ENCODE measurements at regions not wholly inside any gene's neighbourhood (a gene's known extent, or its start where the extent isn't known, plus 50 kb on each side); places are given as distances from the start of the nearest gene placed in this dataset.

- peaks cover 7% of the 10 kb centered on the region for H3K4me1 ChIP-seq (ENCODE audit: insufficient read depth, low read length, poor library complexity, severe bottlenecking)
- no peak overlapping the region for H3K9ac ChIP-seq (ENCODE audit: low read depth, low read length, poor library complexity, severe bottlenecking)
- H3K9me3 ChIP-seq (ENCODE audit: insufficient read depth, low read depth, low read length), result no peaks in the 10 kb centered on the region
- no peaks in the 10 kb centered on the region for H4K20me1 ChIP-seq (ENCODE audit: insufficient read depth, low read length, poor library complexity, severe bottlenecking)
- H3K36me3 ChIP-seq (ENCODE audit: insufficient read depth, low read length), result no peaks in the 10 kb centered on the region
- no peaks in the 10 kb centered on the region for H3K79me2 ChIP-seq (ENCODE audit: insufficient read depth, low read length)
- H3K4me2 ChIP-seq (ENCODE audit: low read depth, low read length, poor library complexity, severe bottlenecking), result no peak overlapping the region
- no peak overlapping the region for H2AFZ ChIP-seq (ENCODE audit: low read length)
- H3K9me2 ChIP-seq (replicated peaks; ENCODE audit: low read depth, low read length), result no peaks in the 10 kb centered on the region
- no peaks in the 10 kb centered on the region for H3F3A ChIP-seq (ENCODE audit: low read depth)
- no peak for TF ChIP-seq EZH2phosphoT487 (IDR thresholded peaks at IDR 0.05; ENCODE audit: borderline replicate concordance)
- no peak for TF ChIP-seq CTCF (conservative IDR thresholded peaks at IDR 0.05; ENCODE audit: low read length)
- no peak overlapping the region for H3K4me3 ChIP-seq (ENCODE audit: low read length, poor library complexity, severe bottlenecking)
- no peaks in the 10 kb centered on the region for H3K27me3 ChIP-seq (ENCODE audit: insufficient read depth, low read length, poor library complexity, severe bottlenecking)
Measured at GRCh38 chr3:56958879-56959278, 101.6 kb upstream of the SPATA12 start.

GRCh38 chr3:56957522-56957921 lies 102.9 kb upstream of the SPATA12 start:
- TF ChIP-seq EZH2phosphoT487 (IDR thresholded peaks at IDR 0.05; ENCODE audit: borderline replicate concordance), result no peak
- TF ChIP-seq CTCF (conservative IDR thresholded peaks at IDR 0.05; ENCODE audit: low read length), result no peak

DNA sequence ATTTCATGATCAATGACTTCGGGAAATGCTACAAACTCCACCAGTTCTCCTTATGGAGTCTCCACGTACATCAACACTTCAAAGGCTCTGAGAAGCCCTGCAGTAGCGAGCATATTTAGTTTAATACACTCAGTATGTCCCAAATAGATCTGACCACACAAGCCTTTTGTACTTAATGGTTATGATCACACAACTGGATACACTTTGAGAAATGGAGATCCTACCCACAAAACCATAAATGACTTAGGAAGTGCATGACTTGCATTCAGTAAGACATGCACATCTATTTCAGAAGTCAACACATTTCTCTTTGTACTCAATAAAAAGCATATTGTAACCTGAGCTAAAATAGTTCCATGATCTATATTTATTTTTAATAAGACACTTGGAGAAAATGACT lies 103.6 kb upstream of the SPATA12 start:
- no peaks in the 10 kb centered on the region for H3K9me2 ChIP-seq (replicated peaks; ENCODE audit: low read depth, low read length)
- no peaks in the 10 kb centered on the region for H3K9me3 ChIP-seq (ENCODE audit: insufficient read depth, low read depth, low read length)
- no peaks in the 10 kb centered on the region for H3K36me3 ChIP-seq (ENCODE audit: insufficient read depth, low read length)
- no peak overlapping the region for H3K4me3 ChIP-seq (ENCODE audit: low read length, poor library complexity, severe bottlenecking)
- no peak overlapping the region for H3K4me2 ChIP-seq (ENCODE audit: low read depth, low read length, poor library complexity, severe bottlenecking)
- H3K4me1 ChIP-seq (ENCODE audit: insufficient read depth, low read length, poor library complexity, severe bottlenecking), result peaks cover 7% of the 10 kb centered on the region
- no peak overlapping the region for H3K9ac ChIP-seq (ENCODE audit: low read depth, low read length, poor library complexity, severe bottlenecking)
- no peaks in the 10 kb centered on the region for H3K27me3 ChIP-seq (ENCODE audit: insufficient read depth, low read length, poor library complexity, severe bottlenecking)
- no peaks in the 10 kb centered on the region for H3K79me2 ChIP-seq (ENCODE audit: insufficient read depth, low read length)
- no peaks in the 10 kb centered on the region for H3F3A ChIP-seq (ENCODE audit: low read depth)
- no peak overlapping the region for H2AFZ ChIP-seq (ENCODE audit: low read length)
- no peak for TF ChIP-seq EZH2phosphoT487 (IDR thresholded peaks at IDR 0.05; ENCODE audit: borderline replicate concordance)
- H4K20me1 ChIP-seq (ENCODE audit: insufficient read depth, low read length, poor library complexity, severe bottlenecking), result no peaks in the 10 kb centered on the region

More at GRCh38 chr3:56957522-56957921, 102.9 kb upstream of the SPATA12 start:
- Histone ChIP-seq H3K4me1 (ENCODE audit: insufficient read depth, low read length, poor library complexity, severe bottlenecking) (peaks cover 7% of the 10 kb centered on the region), H3K79me2 (ENCODE audit: insufficient read depth, low read length) (no peaks in the 10 kb centered on the region), H3K4me3 (ENCODE audit: low read length, poor library complexity, severe bottlenecking) (no peak overlapping the region), H3K36me3 (ENCODE audit: insufficient read depth, low read length) (no peaks in the 10 kb centered on the region), H3K9ac (ENCODE audit: low read depth, low read length, poor library complexity, severe bottlenecking) (no peak overlapping the region), H3F3A (ENCODE audit: low read depth) (no peaks in the 10 kb centered on the region), H3K4me2 (ENCODE audit: low read depth, low read length, poor library complexity, severe bottlenecking) (no peak overlapping the region), H3K9me2 (replicated peaks; ENCODE audit: low read depth, low read length) (no peaks in the 10 kb centered on the region), H3K27me3 (ENCODE audit: insufficient read depth, low read length, poor library complexity, severe bottlenecking) (no peaks in the 10 kb centered on the region), H4K20me1 (ENCODE audit: insufficient read depth, low read length, poor library complexity, severe bottlenecking) (no peaks in the 10 kb centered on the region), H2AFZ (ENCODE audit: low read length) (no peak overlapping the region), H3K9me3 (ENCODE audit: insufficient read depth, low read depth, low read length) (no peaks in the 10 kb centered on the region)

DNA sequence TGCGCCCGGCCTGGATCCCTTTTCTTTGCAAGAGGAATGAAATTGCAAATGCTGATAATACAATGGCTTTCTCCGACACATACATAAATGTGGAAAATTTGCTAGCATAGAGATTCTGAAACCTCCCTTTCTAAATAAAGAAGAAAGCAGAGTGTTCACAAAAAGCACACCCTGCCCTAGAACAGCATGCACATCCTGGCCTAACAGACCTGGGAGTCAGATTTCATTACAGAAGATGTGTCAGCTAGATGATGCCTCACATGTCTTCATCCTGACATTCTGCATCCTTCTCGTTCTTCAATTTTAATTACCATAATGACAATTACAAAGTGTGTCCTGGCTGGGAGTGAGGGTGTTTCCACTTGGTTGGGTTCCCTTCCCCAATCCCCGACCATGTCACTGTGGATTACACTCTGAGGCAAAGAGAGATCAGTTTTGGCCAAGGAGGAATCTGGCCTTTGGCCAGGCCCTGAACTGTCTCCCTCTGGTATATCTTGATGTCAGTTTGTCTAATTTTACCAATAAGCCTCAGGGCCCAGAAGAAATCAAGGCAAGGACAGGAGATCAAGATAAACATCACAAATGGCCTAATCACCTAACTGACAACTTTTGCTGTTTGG lies 104.9 kb upstream of the SPATA12 start:
- H3K79me2 ChIP-seq (ENCODE audit: insufficient read depth, low read length), result no peaks in the 10 kb centered on the region
- H4K20me1 ChIP-seq (ENCODE audit: insufficient read depth, low read length, poor library complexity, severe bottlenecking), result no peaks in the 10 kb centered on the region
- no peaks in the 10 kb centered on the region for H3K36me3 ChIP-seq (ENCODE audit: insufficient read depth, low read length)
- no peaks in the 10 kb centered on the region for H3K9me3 ChIP-seq (ENCODE audit: insufficient read depth, low read depth, low read length)
- no peak overlapping the region for H3K4me3 ChIP-seq (ENCODE audit: low read length, poor library complexity, severe bottlenecking)
- TF ChIP-seq CTCF (conservative IDR thresholded peaks at IDR 0.05; ENCODE audit: low read length) (no peak), EZH2phosphoT487 (IDR thresholded peaks at IDR 0.05; ENCODE audit: borderline replicate concordance) (no peak)
- no peaks in the 10 kb centered on the region for H3F3A ChIP-seq (ENCODE audit: low read depth)
- no peaks in the 10 kb centered on the region for H3K27me3 ChIP-seq (ENCODE audit: insufficient read depth, low read length, poor library complexity, severe bottlenecking)
- no peak overlapping the region for H3K4me2 ChIP-seq (ENCODE audit: low read depth, low read length, poor library complexity, severe bottlenecking)
- H3K4me1 ChIP-seq (ENCODE audit: insufficient read depth, low read length, poor library complexity, severe bottlenecking), result peaks cover 7% of the 10 kb centered on the region
- H3K9ac ChIP-seq (ENCODE audit: low read depth, low read length, poor library complexity, severe bottlenecking), result no peak overlapping the region
- H3K9me2 ChIP-seq (replicated peaks; ENCODE audit: low read depth, low read length), result no peaks in the 10 kb centered on the region
- H2AFZ ChIP-seq (ENCODE audit: low read length), result no peak overlapping the region
